SKM-1 (cell line): ENCODE measurements at regions not wholly inside any gene's neighbourhood (a gene's known extent, or its start where the extent isn't known, plus 50 kb on each side); places are given as distances from the start of the nearest gene placed in this dataset.

Source experiments
- DNase-seq: peaks from one replicate; lab custom pipeline; 2025; ENCODE audit not compliant: unreplicated experiment; lab: John Stamatoyannopoulos, UW

DNA sequence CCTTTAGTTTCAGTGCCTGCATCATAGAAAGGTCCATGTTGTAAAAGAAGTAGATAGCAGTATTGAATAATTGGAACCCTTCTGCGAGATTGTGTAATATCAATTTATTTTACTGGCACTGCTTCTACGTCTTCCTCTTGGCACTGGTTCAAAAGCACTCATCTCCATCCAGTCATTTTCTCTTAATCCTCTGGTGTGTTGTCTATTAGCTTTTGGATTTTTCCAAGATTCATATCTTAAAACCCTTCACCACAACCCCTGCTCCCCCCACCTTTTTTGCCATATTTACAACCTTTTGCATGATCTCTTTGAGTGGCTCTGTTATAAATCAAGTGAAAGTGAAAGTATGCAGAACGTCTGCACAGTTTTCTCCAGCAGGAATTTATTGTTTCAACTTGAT, 76.6 kb upstream of the HSF2 start:
- DNase-seq: no peak

DNA sequence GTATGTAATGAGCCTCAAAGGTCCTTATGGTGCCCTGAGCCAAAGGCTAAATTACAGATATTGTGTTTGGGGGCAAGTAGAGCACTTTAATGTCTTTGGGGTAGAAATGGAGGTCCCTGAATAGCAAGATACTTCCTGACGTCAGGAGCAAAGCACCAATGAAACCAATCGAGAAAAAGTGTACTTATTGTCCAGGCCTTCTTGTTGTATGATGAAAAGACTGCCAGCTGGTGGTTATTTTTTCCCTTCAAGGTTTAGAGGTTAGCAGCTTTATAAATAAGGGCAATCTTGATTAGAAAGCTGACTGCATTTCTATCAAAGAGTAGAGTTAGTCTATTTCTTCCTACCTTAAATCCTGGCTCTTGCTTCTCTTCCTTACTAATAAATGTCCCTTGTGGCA, 76.1 kb upstream of the HSF2 start:
- DNase-seq: no peak

DNA sequence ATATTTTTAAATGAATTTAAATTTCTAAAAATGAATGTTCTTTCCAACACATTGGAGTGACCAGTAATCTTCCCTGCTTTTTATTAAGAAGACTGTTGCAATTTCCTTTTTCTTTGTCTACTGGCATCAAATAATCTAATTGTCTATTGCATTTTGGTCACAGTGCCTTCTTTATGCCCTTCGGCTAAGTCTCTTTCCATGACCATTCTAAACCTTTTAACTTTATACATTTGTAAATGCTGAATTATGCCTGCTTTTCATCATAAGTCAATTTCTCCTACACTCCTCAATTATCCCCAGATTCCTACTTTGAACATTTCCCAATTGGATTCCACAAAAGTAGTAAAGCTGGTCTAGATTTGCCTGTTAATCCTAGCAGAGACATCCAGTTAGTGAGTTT, 69.1 kb upstream of the HSF2 start:
- DNase-seq: no peak

DNA sequence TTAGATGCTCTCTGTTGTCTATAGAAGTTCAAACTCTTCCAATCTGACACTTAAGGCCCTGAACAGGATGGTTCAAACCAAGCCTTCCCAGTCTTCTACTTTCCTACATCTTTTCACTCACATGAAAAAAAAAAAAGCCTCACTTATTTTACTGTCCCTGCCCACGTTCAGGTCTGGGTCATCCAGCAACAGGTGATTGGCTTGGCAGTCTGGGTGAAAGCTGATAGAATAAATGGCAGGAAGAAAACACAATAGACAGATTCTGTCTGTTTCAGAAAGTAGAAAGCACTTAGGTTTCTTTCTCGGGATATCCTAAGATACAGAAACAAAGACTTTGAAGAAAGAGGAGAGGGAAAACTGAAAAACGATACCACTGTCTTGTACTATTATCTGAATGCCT, 61.8 kb upstream of the HSF2 start:
- no peak for DNase-seq

DNA sequence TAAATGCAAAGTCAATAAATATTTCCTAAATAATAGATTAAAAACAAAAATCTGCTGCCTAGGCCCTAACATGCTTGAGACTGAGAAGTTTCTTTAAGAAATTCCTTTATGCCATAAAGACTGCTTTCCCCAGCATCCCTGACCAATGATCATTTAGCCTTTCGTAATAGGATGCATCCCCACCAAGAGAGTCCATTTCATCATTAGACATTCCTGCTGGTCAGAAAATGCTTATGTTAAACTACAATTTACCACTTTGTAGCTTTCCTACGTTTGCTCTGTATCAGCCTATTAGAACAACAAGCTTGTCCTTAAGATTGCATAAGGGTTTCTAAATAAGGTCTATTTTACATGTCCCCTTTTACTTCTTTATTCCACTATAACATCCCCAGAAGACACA, 59.8 kb upstream of the HSF2 start:
- no peak for DNase-seq

DNA sequence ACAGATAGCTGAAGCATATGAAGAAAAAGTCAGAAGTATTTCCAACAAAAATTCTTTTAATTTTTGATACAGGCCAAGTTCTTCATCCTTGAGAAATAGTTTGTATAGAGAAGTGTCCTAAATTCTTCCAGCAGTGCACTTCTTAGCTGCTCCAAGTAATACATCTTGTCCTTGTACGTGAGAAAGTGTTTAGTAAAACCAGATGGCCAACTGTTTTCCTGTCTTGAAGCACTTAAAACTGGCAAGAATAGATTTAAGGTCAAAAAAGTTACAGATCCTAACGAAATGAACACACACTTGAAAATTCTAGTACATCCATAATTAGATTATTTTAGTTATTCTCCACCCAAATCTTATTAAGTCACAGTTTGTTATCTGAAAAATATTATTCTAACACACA, 52.2 kb upstream of the HSF2 start:
- no peak for DNase-seq

DNA sequence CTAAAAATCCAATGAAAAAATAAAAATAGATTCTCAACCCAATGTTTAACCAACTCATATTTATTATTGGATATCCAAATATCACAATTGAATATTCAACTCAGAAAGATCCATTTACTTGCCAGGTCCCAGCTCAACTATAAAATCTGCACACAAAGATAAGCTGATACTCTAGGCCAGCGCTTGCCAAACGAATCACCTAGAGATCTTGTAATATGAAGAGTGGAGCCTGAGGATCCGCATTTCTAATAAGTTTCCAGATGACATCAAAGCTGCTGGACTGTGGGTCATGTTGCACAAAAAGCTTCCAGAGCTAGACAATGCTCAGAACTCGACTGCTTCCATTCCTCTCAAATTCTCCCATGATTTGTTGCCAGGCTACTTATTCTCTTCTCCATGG, 51.7 kb upstream of the HSF2 start:
- DNase-seq: no peak
